ENCODE measurements at regions not wholly inside any gene's neighbourhood (a gene's known extent, or its start where the extent isn't known, plus 50 kb on each side); places are given as distances from the start of the nearest gene placed in this dataset.
A peak's percentile ranks its signal among the peaks of the same experiment; 100 is the strongest.

DNA sequence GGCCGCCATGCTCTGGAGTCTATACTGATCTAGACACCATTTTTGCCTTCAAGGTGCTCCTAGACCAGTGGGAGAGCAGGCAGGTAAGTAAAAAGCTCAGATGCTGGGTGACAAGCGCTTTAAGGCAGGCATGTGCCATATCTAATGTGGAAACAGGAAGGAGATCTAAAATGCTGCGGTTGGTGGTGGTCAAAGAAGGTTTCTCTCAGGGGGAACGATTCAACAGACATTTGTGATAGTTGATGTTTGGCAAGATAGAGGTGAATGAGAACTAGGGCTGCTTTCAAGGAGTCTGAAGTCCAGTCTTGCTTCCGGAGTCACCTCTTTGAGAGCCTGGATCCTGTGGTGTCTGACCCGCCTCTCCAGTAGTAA is 146.2 kb upstream of the KLF4 start:
- Mint-ChIP-seq H3K9me3 (no peaks in the 10 kb centered on the region), H3K36me3 (ENCODE audit: low read depth) (no peaks in the 10 kb centered on the region), H3K27me3 (ENCODE audit: low read depth, poor library complexity) (peaks cover 44% of the 10 kb centered on the region), H3K4me3 (peak overlapping the region; percentile 1), H3K27ac (no peak overlapping the region), H3K4me1 (peaks cover 76% of the 10 kb centered on the region)
- TF ChIP-seq, protein P1, sequence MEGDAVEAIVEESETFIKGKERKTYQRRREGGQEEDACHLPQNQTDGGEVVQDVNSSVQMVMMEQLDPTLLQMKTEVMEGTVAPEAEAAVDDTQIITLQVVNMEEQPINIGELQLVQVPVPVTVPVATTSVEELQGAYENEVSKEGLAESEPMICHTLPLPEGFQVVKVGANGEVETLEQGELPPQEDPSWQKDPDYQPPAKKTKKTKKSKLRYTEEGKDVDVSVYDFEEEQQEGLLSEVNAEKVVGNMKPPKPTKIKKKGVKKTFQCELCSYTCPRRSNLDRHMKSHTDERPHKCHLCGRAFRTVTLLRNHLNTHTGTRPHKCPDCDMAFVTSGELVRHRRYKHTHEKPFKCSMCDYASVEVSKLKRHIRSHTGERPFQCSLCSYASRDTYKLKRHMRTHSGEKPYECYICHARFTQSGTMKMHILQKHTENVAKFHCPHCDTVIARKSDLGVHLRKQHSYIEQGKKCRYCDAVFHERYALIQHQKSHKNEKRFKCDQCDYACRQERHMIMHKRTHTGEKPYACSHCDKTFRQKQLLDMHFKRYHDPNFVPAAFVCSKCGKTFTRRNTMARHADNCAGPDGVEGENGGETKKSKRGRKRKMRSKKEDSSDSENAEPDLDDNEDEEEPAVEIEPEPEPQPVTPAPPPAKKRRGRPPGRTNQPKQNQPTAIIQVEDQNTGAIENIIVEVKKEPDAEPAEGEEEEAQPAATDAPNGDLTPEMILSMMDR (IDR thresholded peaks at IDR 0.05) = no peak
- DNase-seq = no peak

DNA sequence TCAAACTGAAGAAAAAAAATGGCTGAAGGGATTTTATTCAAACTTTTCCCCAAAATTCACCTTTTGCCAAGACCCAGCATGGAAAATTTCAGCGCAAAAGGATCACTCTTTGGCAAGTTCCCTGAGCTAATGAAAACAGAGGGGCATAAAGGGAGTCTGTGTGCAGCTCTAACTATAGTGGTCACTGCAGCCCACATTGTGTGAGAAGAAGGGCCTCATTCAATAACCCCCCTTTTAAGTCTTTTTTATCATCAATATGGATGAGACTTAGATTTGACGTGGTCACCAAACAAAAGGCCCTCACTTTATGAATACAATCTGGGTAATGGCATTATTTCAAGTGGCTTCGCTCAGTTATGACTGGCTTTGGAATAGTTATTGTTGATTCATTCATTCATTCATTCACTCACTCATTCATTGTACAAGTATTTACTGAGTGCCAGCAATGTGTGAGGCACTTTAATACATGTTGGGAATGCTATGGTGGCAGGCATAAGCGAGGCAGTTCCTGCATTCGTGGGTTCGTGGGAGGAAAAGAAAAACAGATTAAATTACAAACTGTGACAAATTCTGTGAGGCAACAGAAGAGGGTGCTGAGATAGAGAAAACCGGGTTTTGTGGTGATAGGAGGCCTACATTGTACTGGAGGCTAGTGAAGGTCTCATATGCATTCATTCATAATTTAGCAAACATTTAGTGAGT is 145.7 kb upstream of the KLF4 start:
- Mint-ChIP-seq H3K27ac (no peak overlapping the region), H3K27me3 (ENCODE audit: low read depth, poor library complexity) (peaks cover 44% of the 10 kb centered on the region), H3K36me3 (ENCODE audit: low read depth) (no peaks in the 10 kb centered on the region), H3K9me3 (no peaks in the 10 kb centered on the region), H3K4me1 (peaks cover 71% of the 10 kb centered on the region), H3K4me3 (peak overlapping the region; percentile 1)
- TF ChIP-seq, protein P1 (IDR thresholded peaks at IDR 0.05) = no peak
- no peak for DNase-seq

DNA sequence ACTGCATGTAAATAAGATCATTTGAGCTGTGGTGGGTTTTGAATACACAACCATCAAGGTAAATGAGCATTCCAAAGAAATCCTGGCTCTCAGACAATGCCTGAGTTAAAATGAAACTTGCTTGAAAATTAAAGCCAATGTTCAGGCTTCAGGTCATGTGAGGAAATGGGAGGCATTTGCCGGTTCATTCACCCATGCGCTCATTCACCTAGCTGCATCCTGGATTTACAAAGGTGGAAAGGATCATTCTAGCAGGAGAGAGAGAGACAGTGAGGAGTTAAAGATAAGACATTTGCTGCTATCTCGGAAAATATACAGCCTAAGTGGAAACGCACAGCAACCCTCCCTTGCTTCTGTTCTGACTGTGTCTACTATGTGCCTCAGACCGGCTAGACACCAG is 143.8 kb upstream of the KLF4 start:
- no peaks in the 10 kb centered on the region for H3K36me3 Mint-ChIP-seq (ENCODE audit: low read depth)
- no peak overlapping the region for H3K27ac Mint-ChIP-seq
- H3K27me3 Mint-ChIP-seq (ENCODE audit: low read depth, poor library complexity) = peaks cover 36% of the 10 kb centered on the region

DNA sequence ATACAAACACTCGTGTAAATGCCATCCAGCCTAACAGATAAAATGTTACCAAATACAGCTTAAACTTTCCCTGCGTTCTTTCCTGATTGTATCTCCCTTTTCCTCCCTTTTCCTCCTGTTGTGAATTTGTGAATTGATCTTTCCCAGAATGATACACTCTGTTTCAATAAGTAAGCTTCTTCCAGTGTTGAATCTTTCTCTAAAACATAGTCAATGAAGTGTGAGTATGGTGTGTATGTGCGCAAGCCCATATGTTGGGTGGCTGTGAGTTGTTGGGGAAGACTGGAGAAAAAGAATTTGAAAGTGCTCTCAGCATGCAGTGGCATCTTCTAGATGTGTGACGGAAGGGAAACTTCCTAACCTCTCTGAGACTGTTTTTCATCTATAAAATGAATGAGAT is 143.1 kb upstream of the KLF4 start:
- H3K4me1 Mint-ChIP-seq = peaks cover 66% of the 10 kb centered on the region
- DNase-seq = no peak
- TF ChIP-seq, protein P1 (IDR thresholded peaks at IDR 0.05) = no peak
- peaks cover 42% of the 10 kb centered on the region for H3K27me3 Mint-ChIP-seq (ENCODE audit: low read depth, poor library complexity)
- no peaks in the 10 kb centered on the region for H3K36me3 Mint-ChIP-seq (ENCODE audit: low read depth)
- H3K27ac Mint-ChIP-seq = no peak overlapping the region
- H3K9me3 Mint-ChIP-seq = no peaks in the 10 kb centered on the region
- H3K4me3 Mint-ChIP-seq = no peak overlapping the region

More for the DNA sequence above, 143.8 kb upstream of the KLF4 start:
- peak overlapping the region; percentile 7 for H3K4me3 Mint-ChIP-seq
- TF ChIP-seq, protein P1 (IDR thresholded peaks at IDR 0.05) = no peak
- no peak for DNase-seq
- peaks cover 63% of the 10 kb centered on the region for H3K4me1 Mint-ChIP-seq
- no peaks in the 10 kb centered on the region for H3K9me3 Mint-ChIP-seq

DNA sequence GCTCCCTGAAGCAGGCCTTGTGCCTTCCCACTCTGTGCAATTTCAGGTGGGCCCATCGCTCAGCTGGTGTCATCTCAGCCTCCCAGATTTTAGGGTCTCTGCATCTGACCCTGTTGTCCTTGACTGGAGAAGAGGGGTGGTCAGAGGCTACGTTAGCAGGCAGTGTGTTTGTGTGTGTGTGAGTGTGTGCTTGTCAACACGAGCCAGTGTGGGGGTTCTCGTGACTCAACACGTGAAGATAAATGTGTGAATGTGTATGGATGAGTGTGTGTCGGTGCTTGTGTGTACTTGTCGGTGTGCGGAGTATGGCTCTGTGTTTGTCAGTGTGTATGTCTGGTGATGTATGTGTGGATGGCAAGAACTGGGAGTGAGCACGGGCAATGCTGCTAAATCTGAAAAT is 142.6 kb upstream of the KLF4 start:
- DNase-seq = no peak
- Mint-ChIP-seq H3K4me1 (peaks cover 66% of the 10 kb centered on the region), H3K4me3 (no peak overlapping the region), H3K9me3 (no peaks in the 10 kb centered on the region), H3K36me3 (ENCODE audit: low read depth) (no peaks in the 10 kb centered on the region), H3K27me3 (ENCODE audit: low read depth, poor library complexity) (peaks cover 40% of the 10 kb centered on the region), H3K27ac (no peak overlapping the region)
- TF ChIP-seq, protein P1 (IDR thresholded peaks at IDR 0.05) = no peak

DNA sequence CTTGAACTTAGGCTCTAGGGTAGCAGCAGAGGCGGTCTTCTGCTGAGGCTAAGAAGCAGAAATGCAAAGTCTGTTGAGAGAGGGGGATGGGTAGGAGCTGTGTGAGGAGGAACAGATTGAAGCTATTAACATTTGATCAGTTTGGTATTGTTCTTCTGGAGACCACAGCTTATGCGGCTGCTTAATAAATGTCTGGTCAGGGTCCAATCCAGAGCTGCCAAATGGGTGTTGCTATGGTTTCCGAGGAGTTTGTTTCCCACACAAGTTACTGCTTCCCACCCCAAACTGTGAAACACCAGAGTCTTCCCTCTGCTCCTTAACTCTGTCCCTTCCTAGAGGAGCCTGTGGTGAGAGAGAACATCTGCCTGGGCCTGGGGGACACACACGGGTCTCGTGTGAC is 142.2 kb upstream of the KLF4 start:
- Mint-ChIP-seq H3K36me3 (ENCODE audit: low read depth) (no peaks in the 10 kb centered on the region), H3K4me1 (peaks cover 63% of the 10 kb centered on the region), H3K9me3 (no peaks in the 10 kb centered on the region), H3K4me3 (no peak overlapping the region), H3K27ac (no peak overlapping the region), H3K27me3 (ENCODE audit: low read depth, poor library complexity) (peaks cover 36% of the 10 kb centered on the region)
- DNase-seq = no peak
- TF ChIP-seq, protein P1 (IDR thresholded peaks at IDR 0.05) = no peak

Data from nephron progenitor cell (in vitro differentiated cells).